CD4-positive, CD25-positive, alpha-beta regulatory T cell (primary cell): ENCODE measurements at regions not wholly inside any gene's neighbourhood (a gene's known extent, or its start where the extent isn't known, plus 50 kb on each side); places are given as distances from the start of the nearest gene placed in this dataset.
A peak's percentile ranks its signal among the peaks of the same experiment; 100 is the strongest.

ENCODE experiments used
- ATAC-seq, 2 donors: fragments of 150-1000 bp; cut with Tn5 transposase; one replicate each; pipeline ENCODE4 v1.10.0; 2021; ENCODE audit warnings: low read depth in 2 of 2, moderate number of reproducible peaks in 2 of 2, moderate library complexity in 1 of 2
- DNase-seq, 3 donors: peaks; one replicate each; pipeline versions ENCODE4 v3.0.0 to v3.0.0-alpha.2; 2012 to 2022; ENCODE audit warnings: mixed read lengths in 1 of 3
- H3K27ac ChIP-seq: one replicate; pipeline ENCODE4 v1.7.0; 2013; ENCODE audit warnings: mild to moderate bottlenecking, low read length; ENCODE audit not compliant: insufficient read depth, poor library complexity, severe bottlenecking
- H3K27me3 ChIP-seq: one replicate; pipeline ENCODE4 v1.7.0; 2013; ENCODE audit warnings: low read length; ENCODE audit not compliant: control insufficient read depth, insufficient read depth
- H3K36me3 ChIP-seq: one replicate; pipeline ENCODE4 v1.7.0; 2013; ENCODE audit warnings: mild to moderate bottlenecking, low read length, moderate library complexity; ENCODE audit not compliant: control insufficient read depth, insufficient read depth
- H3K4me1 ChIP-seq: 2 replicates; pipeline ENCODE4 v1.7.0; 2013; ENCODE audit warnings: mild to moderate bottlenecking, low read length; ENCODE audit not compliant: insufficient read depth, control insufficient read depth, poor library complexity, severe bottlenecking
- H3K4me3 ChIP-seq: one replicate; pipeline ENCODE4 v1.7.0; 2013; ENCODE audit warnings: low read depth, mild to moderate bottlenecking, low read length, moderate library complexity
- H3K9me3 ChIP-seq, 2 experiments: 1 replicate in 1 of 2; 2 replicates in 1 of 2; pipeline ENCODE4 v1.7.0; 2013; ENCODE audit warnings: low read length in 2 of 2, mild to moderate bottlenecking in 1 of 2, moderate library complexity in 1 of 2; ENCODE audit not compliant: control insufficient read depth in 2 of 2
- H3K27ac Mint-ChIP-seq, 3 donors: one replicate each; pipeline ENCODE4 v1.8.0; 2020 to 2022; ENCODE audit warnings: mild to moderate bottlenecking in 3 of 3, mixed read lengths in 3 of 3, moderate library complexity in 2 of 3
- H3K27me3 Mint-ChIP-seq: one replicate; pipeline ENCODE4 v1.8.0; 2022; ENCODE audit warnings: mild to moderate bottlenecking, mixed read lengths
- H3K36me3 Mint-ChIP-seq: one replicate; pipeline ENCODE4 v1.8.0; 2020; ENCODE audit warnings: mixed read lengths
- H3K4me1 Mint-ChIP-seq, 4 donors: one replicate each; pipeline ENCODE4 v1.8.0; 2020 to 2022; ENCODE audit warnings: mixed read lengths in 4 of 4, mild to moderate bottlenecking in 1 of 4
- H3K4me3 Mint-ChIP-seq, 4 donors: one replicate each; pipeline ENCODE4 v1.8.0; 2020 to 2022; ENCODE audit warnings: mild to moderate bottlenecking in 4 of 4, mixed read lengths in 4 of 4, moderate library complexity in 3 of 4
- H3K9me3 Mint-ChIP-seq, 7 donors: one replicate each; pipeline ENCODE4 v1.8.0; 2020 to 2022; ENCODE audit warnings: mixed read lengths in 7 of 7, mild to moderate bottlenecking in 3 of 7, moderate library complexity in 2 of 7

DNA sequence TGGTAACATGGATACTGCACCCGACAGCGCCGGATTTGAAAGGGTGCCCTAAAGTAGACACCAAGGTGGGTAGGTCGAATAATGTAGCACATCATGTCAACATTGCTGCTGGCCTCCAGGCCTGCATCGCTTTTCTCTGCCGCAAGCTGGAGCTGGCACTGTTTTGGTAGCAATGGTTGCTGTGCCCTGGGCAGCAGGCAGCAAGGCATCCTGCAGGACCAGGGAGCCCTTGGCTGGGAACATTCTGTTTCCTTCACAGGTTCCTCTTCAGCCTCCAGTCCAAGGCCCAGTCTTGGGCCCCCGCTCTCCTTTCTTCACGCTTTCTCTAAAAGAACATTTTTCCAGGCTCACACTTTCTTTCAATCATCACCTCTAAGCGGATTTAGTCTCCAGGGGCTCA, 365.8 kb upstream of the JARID2 start:
- Mint-ChIP-seq H3K4me3 (no peak overlapping the region), H3K27me3 (peaks cover 4% of the 10 kb centered on the region), H3K27ac (no peak overlapping the region), H3K9me3 (peaks cover 0 to 2% (median 0%) of the 10 kb centered on the region in 7 donors), H3K36me3 (peaks cover 3% of the 10 kb centered on the region), H3K4me1 (peaks cover 10 to 34% (median 22%) of the 10 kb centered on the region in 4 donors)
- Histone ChIP-seq H3K9me3 (no peaks in the 10 kb centered on the region), H3K4me3 (no peak overlapping the region), H3K27me3 (no peaks in the 10 kb centered on the region), H3K36me3 (no peaks in the 10 kb centered on the region), H3K4me1 (peaks cover 18% of the 10 kb centered on the region), H3K27ac (no peak overlapping the region)
- ATAC-seq (no peak), DNase-seq (no peak)

DNA sequence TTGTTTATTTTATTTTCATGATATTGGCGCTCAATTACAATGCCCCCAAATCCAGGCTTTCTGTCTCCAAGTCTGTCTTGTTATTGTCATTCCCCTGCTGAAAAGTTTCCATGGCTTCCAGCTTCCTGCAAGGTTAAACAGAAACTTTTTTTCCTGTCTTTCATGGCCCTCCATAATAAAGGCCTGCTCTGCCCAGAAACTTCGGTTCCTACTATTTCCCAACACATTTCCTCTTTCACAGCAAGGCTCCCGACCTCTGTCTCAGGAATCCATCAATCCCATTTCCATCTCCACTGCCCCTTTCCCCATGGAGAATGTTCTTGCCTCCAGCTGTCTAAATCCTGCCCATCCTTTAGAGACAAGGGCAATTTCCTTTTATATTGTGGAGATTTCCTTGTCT, 365.2 kb upstream of the JARID2 start:
- Mint-ChIP-seq H3K4me1 (peaks cover 7 to 30% (median 19%) of the 10 kb centered on the region in 4 donors), H3K27ac (peak overlapping the region in 1 of 3 donors; percentile 34), H3K36me3 (peaks cover 3% of the 10 kb centered on the region), H3K9me3 (peaks cover 0 to under 1% (median 0%) of the 10 kb centered on the region in 7 donors), H3K27me3 (peaks cover 4% of the 10 kb centered on the region), H3K4me3 (no peak overlapping the region)
- no peaks in the 10 kb centered on the region for H3K36me3 ChIP-seq
- H3K4me1 ChIP-seq = peaks cover 18% of the 10 kb centered on the region
- H3K27ac ChIP-seq = no peak overlapping the region
- H3K4me3 ChIP-seq = no peak overlapping the region
- ATAC-seq = no peak
- DNase-seq = no peak
- no peaks in the 10 kb centered on the region for H3K27me3 ChIP-seq
- H3K9me3 ChIP-seq = no peaks in the 10 kb centered on the region

DNA sequence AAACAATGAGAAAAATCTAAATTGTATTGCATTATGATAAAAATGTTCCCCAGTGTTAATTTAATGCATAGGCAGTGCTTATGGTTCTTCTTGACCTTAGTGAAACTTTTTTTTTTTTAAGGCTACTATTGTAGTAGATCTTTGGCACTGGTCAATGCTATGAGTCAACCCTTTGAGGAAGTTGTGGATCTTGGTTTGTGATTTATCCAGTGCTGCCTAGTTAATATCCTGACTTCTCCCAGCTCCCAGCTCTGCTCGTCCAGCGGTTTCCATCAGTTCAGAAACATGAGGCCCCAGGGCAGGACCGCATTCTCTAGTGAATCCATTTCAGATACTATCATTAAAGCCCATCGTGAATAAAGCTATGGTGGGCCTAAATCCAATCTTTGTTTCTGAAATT, 364.5 kb upstream of the JARID2 start:
- no peaks in the 10 kb centered on the region for H3K36me3 ChIP-seq
- Mint-ChIP-seq H3K27me3 (peaks cover 4% of the 10 kb centered on the region), H3K4me3 (no peak overlapping the region), H3K4me1 (peaks cover 0 to 23% (median 14%) of the 10 kb centered on the region in 4 donors), H3K27ac (no peak overlapping the region), H3K9me3 (no peaks in the 10 kb centered on the region), H3K36me3 (peaks cover 3% of the 10 kb centered on the region)
- H3K9me3 ChIP-seq = no peaks in the 10 kb centered on the region
- no peak for ATAC-seq
- no peak overlapping the region for H3K27ac ChIP-seq
- peaks cover 16% of the 10 kb centered on the region for H3K4me1 ChIP-seq
- no peaks in the 10 kb centered on the region for H3K27me3 ChIP-seq
- no peak for DNase-seq
- H3K4me3 ChIP-seq = no peak overlapping the region

DNA sequence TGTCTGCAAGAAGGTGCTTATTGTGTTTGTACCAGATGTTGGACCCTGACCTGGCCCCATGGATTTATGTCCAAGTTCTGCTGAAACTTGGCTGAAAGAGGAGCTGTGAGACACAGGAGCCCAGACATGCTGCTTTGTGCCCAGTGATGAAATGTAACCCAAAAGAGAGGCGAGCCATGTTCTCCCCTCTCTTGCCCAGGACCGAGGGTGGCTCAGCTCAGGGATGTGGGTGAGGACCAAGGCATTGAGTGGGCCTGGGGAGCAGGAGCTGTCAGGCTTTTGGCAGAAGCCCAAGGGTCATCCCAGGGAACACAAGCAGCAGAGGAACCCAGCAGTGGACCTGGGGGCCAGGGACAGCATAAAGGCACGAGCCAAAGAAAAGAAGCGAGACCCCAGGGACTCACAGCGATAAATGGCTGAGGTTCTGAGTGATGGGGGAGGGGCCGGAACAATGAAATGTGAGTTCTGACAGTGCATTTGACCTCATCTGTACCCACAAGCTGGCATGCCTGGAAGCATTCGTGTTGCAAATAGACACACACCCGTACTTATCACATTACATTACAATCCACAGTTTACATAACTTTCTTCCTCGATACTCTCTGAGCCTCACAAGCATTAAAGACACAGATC, 363.4 kb upstream of the JARID2 start:
- ATAC-seq = no peak

DNA sequence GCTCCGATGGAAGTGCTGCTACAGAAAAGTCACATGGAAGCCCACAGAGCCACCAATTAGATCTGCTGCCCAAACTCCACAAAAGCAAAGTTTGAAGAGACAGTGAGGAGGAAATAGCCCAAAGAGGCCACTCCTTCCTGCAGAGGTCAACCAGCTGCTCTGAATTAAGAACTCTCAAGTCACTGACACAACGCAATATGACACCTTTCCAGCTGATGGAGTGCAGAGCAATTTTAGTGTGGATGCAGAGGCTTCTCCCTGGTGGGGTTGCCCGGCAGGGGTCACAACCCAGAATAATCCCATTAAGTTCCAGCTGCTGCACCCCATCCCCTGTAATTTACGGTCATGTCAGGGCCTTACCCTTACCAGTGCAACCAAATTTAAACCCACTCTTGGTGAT, 361.9 kb upstream of the JARID2 start:
- no peak overlapping the region for H3K27ac ChIP-seq
- ATAC-seq (no peak), DNase-seq (no peak)
- H3K27me3 ChIP-seq = no peaks in the 10 kb centered on the region
- no peaks in the 10 kb centered on the region for H3K36me3 ChIP-seq
- no peak overlapping the region for H3K4me3 ChIP-seq
- H3K9me3 Mint-ChIP-seq = peaks cover 0 to 3% (median 0%) of the 10 kb centered on the region in 7 donors
- no peak overlapping the region for H3K4me3 Mint-ChIP-seq
- no peaks in the 10 kb centered on the region for H3K9me3 ChIP-seq
- no peaks in the 10 kb centered on the region for H3K4me1 Mint-ChIP-seq
- H3K4me1 ChIP-seq = no peaks in the 10 kb centered on the region
- H3K27ac Mint-ChIP-seq = no peak overlapping the region
- no peaks in the 10 kb centered on the region for H3K36me3 Mint-ChIP-seq
- H3K27me3 Mint-ChIP-seq = peaks cover 4% of the 10 kb centered on the region

More for the DNA sequence above, 363.4 kb upstream of the JARID2 start:
- Mint-ChIP-seq H3K4me1 (peaks cover 0 to 13% (median 3%) of the 10 kb centered on the region in 4 donors), H3K36me3 (no peaks in the 10 kb centered on the region), H3K27ac (no peak overlapping the region), H3K27me3 (peaks cover 4% of the 10 kb centered on the region), H3K9me3 (no peaks in the 10 kb centered on the region), H3K4me3 (no peak overlapping the region)
- Histone ChIP-seq H3K4me1 (peaks cover 5% of the 10 kb centered on the region), H3K4me3 (no peak overlapping the region), H3K27me3 (no peaks in the 10 kb centered on the region), H3K27ac (no peak overlapping the region), H3K36me3 (no peaks in the 10 kb centered on the region), H3K9me3 (no peaks in the 10 kb centered on the region)
- DNase-seq = no peak

DNA sequence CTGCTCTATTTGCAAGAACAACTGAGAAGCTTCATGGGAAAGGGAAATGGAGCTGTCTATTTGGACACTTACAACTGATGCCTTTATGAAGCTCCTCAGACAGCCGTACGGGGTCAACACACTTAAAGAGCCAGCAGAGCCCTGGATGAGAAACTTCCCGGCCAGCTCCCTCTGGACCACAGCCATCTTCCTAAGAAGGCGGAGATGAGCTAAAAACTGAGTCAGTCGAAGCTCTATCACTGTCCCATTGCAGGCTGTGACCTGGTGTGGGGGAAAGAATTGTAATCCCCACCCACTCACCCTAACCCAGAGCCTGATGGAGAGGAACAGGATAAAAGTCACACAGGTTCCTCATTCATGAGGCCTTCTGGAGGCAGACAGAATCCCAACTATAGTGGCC, 360.4 kb upstream of the JARID2 start:
- ATAC-seq (no peak), DNase-seq (no peak)
- H3K27me3 Mint-ChIP-seq = peaks cover 4% of the 10 kb centered on the region
- peaks cover 0 to 3% (median 0%) of the 10 kb centered on the region in 7 donors for H3K9me3 Mint-ChIP-seq
- no peak overlapping the region for H3K27ac ChIP-seq
- H3K4me3 ChIP-seq = no peak overlapping the region
- H3K36me3 ChIP-seq = no peaks in the 10 kb centered on the region
- H3K4me1 ChIP-seq = no peaks in the 10 kb centered on the region
- no peak overlapping the region for H3K27ac Mint-ChIP-seq
- H3K4me1 Mint-ChIP-seq = no peaks in the 10 kb centered on the region
- no peaks in the 10 kb centered on the region for H3K36me3 Mint-ChIP-seq
- no peaks in the 10 kb centered on the region for H3K9me3 ChIP-seq
- H3K4me3 Mint-ChIP-seq = no peak overlapping the region
- H3K27me3 ChIP-seq = no peaks in the 10 kb centered on the region

DNA sequence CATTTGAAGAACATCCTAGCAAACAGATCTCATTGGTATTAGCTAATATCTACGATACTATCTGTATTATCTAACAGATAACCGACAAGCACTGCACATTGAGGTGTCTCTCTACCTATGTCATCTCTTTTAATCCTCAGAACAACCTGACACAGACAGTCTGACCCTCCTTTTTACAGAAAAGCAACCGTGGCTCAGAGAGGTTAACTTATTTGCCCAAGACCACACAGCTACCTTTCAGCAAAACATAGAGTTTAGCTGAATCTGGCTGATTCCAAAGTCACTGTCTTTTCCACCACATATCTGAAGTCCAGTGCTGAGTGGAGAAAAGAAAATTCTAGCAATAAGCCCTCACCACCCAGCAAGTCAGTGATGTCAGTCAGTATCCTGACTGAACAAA, 358.7 kb upstream of the JARID2 start:
- no peaks in the 10 kb centered on the region for H3K4me1 Mint-ChIP-seq
- peaks cover 13% of the 10 kb centered on the region for H3K27me3 Mint-ChIP-seq
- no peak for DNase-seq
- peaks cover 0 to 3% (median 0%) of the 10 kb centered on the region in 7 donors for H3K9me3 Mint-ChIP-seq
- H3K27ac Mint-ChIP-seq = no peak overlapping the region
- no peak for ATAC-seq
- Histone ChIP-seq H3K27ac (no peak overlapping the region), H3K9me3 (no peaks in the 10 kb centered on the region), H3K27me3 (no peaks in the 10 kb centered on the region), H3K36me3 (no peaks in the 10 kb centered on the region), H3K4me1 (no peaks in the 10 kb centered on the region), H3K4me3 (no peak overlapping the region)
- H3K4me3 Mint-ChIP-seq = no peak overlapping the region
- H3K36me3 Mint-ChIP-seq = no peaks in the 10 kb centered on the region

DNA sequence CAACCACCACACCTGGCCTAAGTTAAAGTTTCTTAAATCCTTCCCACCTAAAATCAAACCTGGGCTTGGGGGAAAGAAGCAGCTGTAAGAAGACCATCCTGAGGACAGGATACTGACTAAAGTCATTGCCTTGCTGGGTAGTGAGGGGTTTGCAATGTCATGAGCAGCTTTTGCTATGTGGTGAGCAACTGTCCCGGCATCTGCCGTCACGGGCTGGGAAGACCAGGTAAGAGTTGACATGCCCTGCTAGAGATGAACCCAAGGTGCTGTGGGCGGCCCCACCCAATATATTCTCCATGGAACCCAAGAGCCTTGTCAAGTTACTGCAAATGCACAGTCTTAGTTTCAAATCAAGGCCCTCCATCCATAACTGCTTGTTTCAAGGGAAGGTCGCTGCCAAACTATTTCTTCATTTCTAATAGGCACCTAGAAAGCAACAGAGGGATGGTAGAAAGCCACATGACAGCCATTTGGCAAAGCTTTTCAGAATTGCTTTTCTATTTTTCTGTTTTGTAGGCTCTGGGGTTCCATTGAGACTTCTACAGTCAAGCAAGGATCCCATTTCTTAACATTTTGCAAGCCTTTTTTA, 357.8 kb upstream of the JARID2 start:
- Mint-ChIP-seq H3K27ac (no peak overlapping the region), H3K36me3 (no peaks in the 10 kb centered on the region), H3K9me3 (peaks cover 0 to 3% (median 0%) of the 10 kb centered on the region in 7 donors), H3K4me1 (no peaks in the 10 kb centered on the region), H3K4me3 (no peak overlapping the region), H3K27me3 (peaks cover 18% of the 10 kb centered on the region)
- Histone ChIP-seq H3K9me3 (no peaks in the 10 kb centered on the region), H3K36me3 (no peaks in the 10 kb centered on the region), H3K4me1 (no peaks in the 10 kb centered on the region), H3K27me3 (no peaks in the 10 kb centered on the region), H3K27ac (no peak overlapping the region), H3K4me3 (no peak overlapping the region)
- no peak for DNase-seq
- ATAC-seq = no peak
